Uterus (tissue), 2 donors: ENCODE measurements at regions not wholly inside any gene's neighbourhood (a gene's known extent, or its start where the extent isn't known, plus 50 kb on each side); places are given as distances from the start of the nearest gene placed in this dataset.

Experiments
- CTCF ChIP-seq, 4 experiments: fragments of 200-600 bp in 2 of 4; fragments of 450-650 bp in 2 of 4; sonication (generic) in 2 of 4; IDR thresholded peaks; one replicate each; pipeline ENCODE4 v1.5.1; 2016 to 2019; ENCODE audit warnings: antibody characterized with exemption in 4 of 4, mild to moderate bottlenecking in 2 of 4, moderate library complexity in 1 of 4
- POLR2A ChIP-seq, 2 donors: fragments of 450-650 bp; IDR thresholded peaks; one replicate each; pipeline ENCODE4 v1.6.1; 2016; ENCODE audit warnings: antibody characterized with exemption in 2 of 2, mild to moderate bottlenecking in 1 of 2, moderate library complexity in 1 of 2

DNA sequence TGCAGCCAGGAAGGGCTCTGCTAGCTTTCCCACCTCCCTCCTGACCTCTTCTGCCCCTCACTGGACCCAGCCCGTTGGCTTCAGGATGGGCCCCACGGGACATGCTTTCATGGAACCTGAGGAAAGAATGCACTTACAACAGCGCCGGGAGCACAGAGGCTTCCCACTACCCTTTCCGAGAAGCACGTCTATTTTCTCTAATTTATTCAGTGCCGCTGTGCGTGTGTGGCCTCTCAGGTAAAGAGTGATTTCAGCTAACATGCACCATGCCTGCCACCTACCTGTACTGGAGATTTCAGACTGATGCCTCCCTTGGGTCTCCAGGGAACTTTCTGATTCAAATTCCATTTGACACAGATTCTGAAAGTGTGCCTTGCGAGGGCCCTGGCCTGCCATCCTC lies 140.1 kb downstream of the CYLD start:
- TF ChIP-seq CTCF (IDR thresholded peaks at IDR 0.05) (no peak), POLR2A (IDR thresholded peaks at IDR 0.05) (no peak)
